HEK293 (cell line): ENCODE measurements at regions not wholly inside any gene's neighbourhood (a gene's known extent, or its start where the extent isn't known, plus 50 kb on each side); places are given as distances from the start of the nearest gene placed in this dataset.

Experiments used
- BCL11A ChIP-seq: fragments of 450-650 bp; formaldehyde crosslinking; IDR thresholded peaks from 2 replicates; pipeline ENCODE4 v1.5.1; 2016; ENCODE audit warnings: low read depth, missing biosample characterization, missing genetic modification characterization
- GLIS1 ChIP-seq: fragments of 450-650 bp; formaldehyde crosslinking; IDR thresholded peaks from 2 replicates; pipeline ENCODE4 v1.5.1; 2016; ENCODE audit warnings: missing biosample characterization, missing genetic modification characterization
- INSM2 ChIP-seq: fragments of 450-650 bp; formaldehyde crosslinking; IDR thresholded peaks from 2 replicates; pipeline ENCODE4 v1.5.1; 2016; ENCODE audit warnings: missing biosample characterization, missing genetic modification characterization
- OSR2 ChIP-seq: fragments of 450-650 bp; formaldehyde crosslinking; IDR thresholded peaks from 2 replicates; pipeline ENCODE4 v1.5.1; 2016; ENCODE audit warnings: missing biosample characterization, missing genetic modification characterization
- SALL2 ChIP-seq: fragments of 450-650 bp; formaldehyde crosslinking; IDR thresholded peaks from 2 replicates; pipeline ENCODE4 v1.5.0; 2017; ENCODE audit warnings: missing biosample characterization, mild to moderate bottlenecking, missing genetic modification characterization, borderline replicate concordance
- SP7 ChIP-seq: fragments of 450-650 bp; formaldehyde crosslinking; IDR thresholded peaks from 2 replicates; pipeline ENCODE4 v1.5.1; 2016; ENCODE audit warnings: missing biosample characterization, missing genetic modification characterization
- ZBTB17 ChIP-seq: fragments of 450-650 bp; formaldehyde crosslinking; IDR thresholded peaks from 2 replicates; pipeline ENCODE4 v1.5.1; 2016; ENCODE audit warnings: missing biosample characterization, missing genetic modification characterization
- ZBTB48 ChIP-seq: fragments of 450-650 bp; formaldehyde crosslinking; IDR thresholded peaks from 2 replicates; pipeline ENCODE4 v1.5.1; 2016; ENCODE audit warnings: missing biosample characterization, missing genetic modification characterization
- ZIC2 ChIP-seq: fragments of 450-650 bp; formaldehyde crosslinking; IDR thresholded peaks from 2 replicates; pipeline ENCODE4 v1.5.1; 2016; ENCODE audit warnings: missing biosample characterization, missing genetic modification characterization
- ZNF146 ChIP-seq: fragments of 450-650 bp; formaldehyde crosslinking; IDR thresholded peaks from 2 replicates; pipeline ENCODE4 v1.5.1; 2016; ENCODE audit warnings: missing biosample characterization, missing genetic modification characterization
- ZNF169 ChIP-seq: fragments of 450-650 bp; formaldehyde crosslinking; IDR thresholded peaks from 2 replicates; pipeline ENCODE4 v1.5.1; 2016; ENCODE audit warnings: missing biosample characterization, missing genetic modification characterization
- ZNF280C ChIP-seq: fragments of 450-650 bp; formaldehyde crosslinking; IDR thresholded peaks from 2 replicates; pipeline ENCODE4 v1.5.1; 2016; ENCODE audit warnings: missing biosample characterization, missing genetic modification characterization
- ZNF416 ChIP-seq: fragments of 450-650 bp; formaldehyde crosslinking; IDR thresholded peaks from 2 replicates; pipeline ENCODE4 v1.5.1; 2016; ENCODE audit warnings: missing biosample characterization, missing genetic modification characterization
- ZNF513 ChIP-seq: fragments of 450-650 bp; IDR thresholded peaks from 2 replicates; pipeline ENCODE4 v1.5.1; 2018; ENCODE audit warnings: missing biosample characterization, missing genetic modification characterization
- ZNF548 ChIP-seq: fragments of 450-650 bp; formaldehyde crosslinking; IDR thresholded peaks from 2 replicates; pipeline ENCODE4 v1.5.1; 2016; ENCODE audit warnings: missing biosample characterization, missing genetic modification characterization
- ZNF629 ChIP-seq: fragments of 450-650 bp; formaldehyde crosslinking; IDR thresholded peaks from 2 replicates; pipeline ENCODE4 v1.5.1; 2017; ENCODE audit warnings: missing biosample characterization, missing genetic modification characterization
- ZNF654 ChIP-seq: fragments of 450-650 bp; formaldehyde crosslinking; IDR thresholded peaks from 2 replicates; pipeline ENCODE4 v1.5.1; 2016; ENCODE audit warnings: low read depth, missing biosample characterization, missing genetic modification characterization
- ZNF701 ChIP-seq: fragments of 450-650 bp; formaldehyde crosslinking; IDR thresholded peaks from 2 replicates; pipeline ENCODE4 v1.5.1; 2016; ENCODE audit warnings: missing biosample characterization, missing genetic modification characterization
- TF ChIP-seq, protein P1 (sequence below): fragments of 450-650 bp; formaldehyde crosslinking; IDR thresholded peaks from 2 replicates; pipeline ENCODE4 v1.5.1; 2017; ENCODE audit warnings: missing biosample characterization, missing genetic modification characterization
- TF ChIP-seq, protein P2 (sequence below): IDR thresholded peaks from 2 replicates; pipeline ENCODE4 v1.6.1; 2011; ENCODE audit warnings: mild to moderate bottlenecking, low read depth, low read length, borderline replicate concordance
- TF ChIP-seq, protein P3 (sequence below): fragments of 450-650 bp; formaldehyde crosslinking; conservative IDR thresholded peaks from 2 replicates; pipeline ENCODE4 v1.5.1; 2016; ENCODE audit warnings: low read depth, missing biosample characterization, missing genetic modification characterization
- TF ChIP-seq, protein P4 (sequence below): fragments of 450-650 bp; formaldehyde crosslinking; IDR thresholded peaks from 2 replicates; pipeline ENCODE4 v1.5.1; 2016; ENCODE audit warnings: missing biosample characterization, missing genetic modification characterization
- TF ChIP-seq, protein P5 (sequence below): fragments of 450-650 bp; formaldehyde crosslinking; IDR thresholded peaks from 2 replicates; pipeline ENCODE4 v1.5.1; 2016; ENCODE audit warnings: missing biosample characterization, missing genetic modification characterization

- TF ChIP-seq ZNF654 (tag by site-specific recombination) = 0 out of 2 replicates have a peak, but pooled peaks have one; percentile 4
- TF ChIP-seq GLIS1 (tag by site-specific recombination) = no peak
- TF ChIP-seq, protein P1, sequence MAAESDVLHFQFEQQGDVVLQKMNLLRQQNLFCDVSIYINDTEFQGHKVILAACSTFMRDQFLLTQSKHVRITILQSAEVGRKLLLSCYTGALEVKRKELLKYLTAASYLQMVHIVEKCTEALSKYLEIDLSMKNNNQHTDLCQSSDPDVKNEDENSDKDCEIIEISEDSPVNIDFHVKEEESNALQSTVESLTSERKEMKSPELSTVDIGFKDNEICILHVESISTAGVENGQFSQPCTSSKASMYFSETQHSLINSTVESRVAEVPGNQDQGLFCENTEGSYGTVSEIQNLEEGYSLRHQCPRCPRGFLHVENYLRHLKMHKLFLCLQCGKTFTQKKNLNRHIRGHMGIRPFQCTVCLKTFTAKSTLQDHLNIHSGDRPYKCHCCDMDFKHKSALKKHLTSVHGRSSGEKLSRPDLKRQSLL (tag by site-specific recombination) = peak; percentile 40; the same call in 1 of the 2 replicates
- peak; percentile 75 for TF ChIP-seq ZNF629
- no peak for TF ChIP-seq ZNF548 (tag by site-specific recombination)
- peak; percentile 38 for TF ChIP-seq SP7 (tag by site-specific recombination)
- no peak for TF ChIP-seq ZNF146 (tag by site-specific recombination)
- TF ChIP-seq ZNF280C (tag by site-specific recombination) = no peak
- TF ChIP-seq ZBTB48 (tag by site-specific recombination) = peak; percentile 64
- TF ChIP-seq ZBTB17 (tag by site-specific recombination) = 0 out of 2 replicates have a peak, but pooled peaks have one; percentile 29
- TF ChIP-seq BCL11A (tag by site-specific recombination) = no peak
- no peak for TF ChIP-seq ZIC2 (tag by site-specific recombination)
- TF ChIP-seq, protein P2, sequence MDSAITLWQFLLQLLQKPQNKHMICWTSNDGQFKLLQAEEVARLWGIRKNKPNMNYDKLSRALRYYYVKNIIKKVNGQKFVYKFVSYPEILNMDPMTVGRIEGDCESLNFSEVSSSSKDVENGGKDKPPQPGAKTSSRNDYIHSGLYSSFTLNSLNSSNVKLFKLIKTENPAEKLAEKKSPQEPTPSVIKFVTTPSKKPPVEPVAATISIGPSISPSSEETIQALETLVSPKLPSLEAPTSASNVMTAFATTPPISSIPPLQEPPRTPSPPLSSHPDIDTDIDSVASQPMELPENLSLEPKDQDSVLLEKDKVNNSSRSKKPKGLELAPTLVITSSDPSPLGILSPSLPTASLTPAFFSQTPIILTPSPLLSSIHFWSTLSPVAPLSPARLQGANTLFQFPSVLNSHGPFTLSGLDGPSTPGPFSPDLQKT = no peak
- TF ChIP-seq, protein P3, sequence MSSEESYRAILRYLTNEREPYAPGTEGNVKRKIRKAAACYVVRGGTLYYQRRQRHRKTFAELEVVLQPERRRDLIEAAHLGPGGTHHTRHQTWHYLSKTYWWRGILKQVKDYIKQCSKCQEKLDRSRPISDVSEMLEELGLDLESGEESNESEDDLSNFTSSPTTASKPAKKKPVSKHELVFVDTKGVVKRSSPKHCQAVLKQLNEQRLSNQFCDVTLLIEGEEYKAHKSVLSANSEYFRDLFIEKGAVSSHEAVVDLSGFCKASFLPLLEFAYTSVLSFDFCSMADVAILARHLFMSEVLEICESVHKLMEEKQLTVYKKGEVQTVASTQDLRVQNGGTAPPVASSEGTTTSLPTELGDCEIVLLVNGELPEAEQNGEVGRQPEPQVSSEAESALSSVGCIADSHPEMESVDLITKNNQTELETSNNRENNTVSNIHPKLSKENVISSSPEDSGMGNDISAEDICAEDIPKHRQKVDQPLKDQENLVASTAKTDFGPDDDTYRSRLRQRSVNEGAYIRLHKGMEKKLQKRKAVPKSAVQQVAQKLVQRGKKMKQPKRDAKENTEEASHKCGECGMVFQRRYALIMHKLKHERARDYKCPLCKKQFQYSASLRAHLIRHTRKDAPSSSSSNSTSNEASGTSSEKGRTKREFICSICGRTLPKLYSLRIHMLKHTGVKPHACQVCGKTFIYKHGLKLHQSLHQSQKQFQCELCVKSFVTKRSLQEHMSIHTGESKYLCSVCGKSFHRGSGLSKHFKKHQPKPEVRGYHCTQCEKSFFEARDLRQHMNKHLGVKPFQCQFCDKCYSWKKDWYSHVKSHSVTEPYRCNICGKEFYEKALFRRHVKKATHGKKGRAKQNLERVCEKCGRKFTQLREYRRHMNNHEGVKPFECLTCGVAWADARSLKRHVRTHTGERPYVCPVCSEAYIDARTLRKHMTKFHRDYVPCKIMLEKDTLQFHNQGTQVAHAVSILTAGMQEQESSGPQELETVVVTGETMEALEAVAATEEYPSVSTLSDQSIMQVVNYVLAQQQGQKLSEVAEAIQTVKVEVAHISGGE (tag by site-specific recombination) = no peak
- TF ChIP-seq ZNF416 (tag by site-specific recombination) = no peak
- TF ChIP-seq, protein P4, sequence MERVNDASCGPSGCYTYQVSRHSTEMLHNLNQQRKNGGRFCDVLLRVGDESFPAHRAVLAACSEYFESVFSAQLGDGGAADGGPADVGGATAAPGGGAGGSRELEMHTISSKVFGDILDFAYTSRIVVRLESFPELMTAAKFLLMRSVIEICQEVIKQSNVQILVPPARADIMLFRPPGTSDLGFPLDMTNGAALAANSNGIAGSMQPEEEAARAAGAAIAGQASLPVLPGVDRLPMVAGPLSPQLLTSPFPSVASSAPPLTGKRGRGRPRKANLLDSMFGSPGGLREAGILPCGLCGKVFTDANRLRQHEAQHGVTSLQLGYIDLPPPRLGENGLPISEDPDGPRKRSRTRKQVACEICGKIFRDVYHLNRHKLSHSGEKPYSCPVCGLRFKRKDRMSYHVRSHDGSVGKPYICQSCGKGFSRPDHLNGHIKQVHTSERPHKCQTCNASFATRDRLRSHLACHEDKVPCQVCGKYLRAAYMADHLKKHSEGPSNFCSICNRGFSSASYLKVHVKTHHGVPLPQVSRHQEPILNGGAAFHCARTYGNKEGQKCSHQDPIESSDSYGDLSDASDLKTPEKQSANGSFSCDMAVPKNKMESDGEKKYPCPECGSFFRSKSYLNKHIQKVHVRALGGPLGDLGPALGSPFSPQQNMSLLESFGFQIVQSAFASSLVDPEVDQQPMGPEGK (tag by site-specific recombination) = 0 out of 2 replicates have a peak, but pooled peaks have one; percentile 44
- TF ChIP-seq, protein P5, sequence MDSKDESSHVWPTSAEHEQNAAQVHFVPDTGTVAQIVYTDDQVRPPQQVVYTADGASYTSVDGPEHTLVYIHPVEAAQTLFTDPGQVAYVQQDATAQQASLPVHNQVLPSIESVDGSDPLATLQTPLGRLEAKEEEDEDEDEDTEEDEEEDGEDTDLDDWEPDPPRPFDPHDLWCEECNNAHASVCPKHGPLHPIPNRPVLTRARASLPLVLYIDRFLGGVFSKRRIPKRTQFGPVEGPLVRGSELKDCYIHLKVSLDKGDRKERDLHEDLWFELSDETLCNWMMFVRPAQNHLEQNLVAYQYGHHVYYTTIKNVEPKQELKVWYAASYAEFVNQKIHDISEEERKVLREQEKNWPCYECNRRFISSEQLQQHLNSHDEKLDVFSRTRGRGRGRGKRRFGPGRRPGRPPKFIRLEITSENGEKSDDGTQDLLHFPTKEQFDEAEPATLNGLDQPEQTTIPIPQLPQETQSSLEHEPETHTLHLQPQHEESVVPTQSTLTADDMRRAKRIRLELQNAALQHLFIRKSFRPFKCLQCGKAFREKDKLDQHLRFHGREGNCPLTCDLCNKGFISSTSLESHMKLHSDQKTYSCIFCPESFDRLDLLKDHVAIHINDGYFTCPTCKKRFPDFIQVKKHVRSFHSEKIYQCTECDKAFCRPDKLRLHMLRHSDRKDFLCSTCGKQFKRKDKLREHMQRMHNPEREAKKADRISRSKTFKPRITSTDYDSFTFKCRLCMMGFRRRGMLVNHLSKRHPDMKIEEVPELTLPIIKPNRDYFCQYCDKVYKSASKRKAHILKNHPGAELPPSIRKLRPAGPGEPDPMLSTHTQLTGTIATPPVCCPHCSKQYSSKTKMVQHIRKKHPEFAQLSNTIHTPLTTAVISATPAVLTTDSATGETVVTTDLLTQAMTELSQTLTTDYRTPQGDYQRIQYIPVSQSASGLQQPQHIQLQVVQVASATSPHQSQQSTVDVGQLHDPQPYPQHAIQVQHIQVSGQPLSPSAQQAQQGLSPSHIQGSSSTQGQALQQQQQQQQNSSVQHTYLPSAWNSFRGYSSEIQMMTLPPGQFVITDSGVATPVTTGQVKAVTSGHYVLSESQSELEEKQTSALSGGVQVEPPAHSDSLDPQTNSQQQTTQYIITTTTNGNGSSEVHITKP = peak; percentile 57; the same call in 1 of the 2 replicates
- peak; percentile 34; the same call in 1 of the 2 replicates for TF ChIP-seq OSR2 (tag by site-specific recombination)
- TF ChIP-seq ZNF701 (tag by site-specific recombination) = no peak
- TF ChIP-seq INSM2 (tag by site-specific recombination) = 0 out of 2 replicates have a peak, but pooled peaks have one; percentile 28
- no peak for TF ChIP-seq ZNF513
- TF ChIP-seq SALL2 (tag by site-specific recombination) = no peak
- no peak for TF ChIP-seq ZNF169 (tag by site-specific recombination)
Observed at GRCh38 chr5:17343675-17344074, 126.2 kb downstream of the BASP1 start (continued).
